GM12872 (cell line): ENCODE measurements at regions not wholly inside any gene's neighbourhood (a gene's known extent, or its start where the extent isn't known, plus 50 kb on each side); places are given as distances from the start of the nearest gene placed in this dataset.

Source experiments
- TF ChIP-seq, protein P1 (sequence below): IDR thresholded peaks from 3 replicates; pipeline ENCODE4 v1.5.1; 2011; ENCODE audit warnings: low read depth, mild to moderate bottlenecking, low read length, moderate library complexity; ENCODE audit not compliant: insufficient read depth

GRCh38 chr10:2938869-2939268, 128.5 kb upstream of the PFKP start:
- TF ChIP-seq, protein P1, sequence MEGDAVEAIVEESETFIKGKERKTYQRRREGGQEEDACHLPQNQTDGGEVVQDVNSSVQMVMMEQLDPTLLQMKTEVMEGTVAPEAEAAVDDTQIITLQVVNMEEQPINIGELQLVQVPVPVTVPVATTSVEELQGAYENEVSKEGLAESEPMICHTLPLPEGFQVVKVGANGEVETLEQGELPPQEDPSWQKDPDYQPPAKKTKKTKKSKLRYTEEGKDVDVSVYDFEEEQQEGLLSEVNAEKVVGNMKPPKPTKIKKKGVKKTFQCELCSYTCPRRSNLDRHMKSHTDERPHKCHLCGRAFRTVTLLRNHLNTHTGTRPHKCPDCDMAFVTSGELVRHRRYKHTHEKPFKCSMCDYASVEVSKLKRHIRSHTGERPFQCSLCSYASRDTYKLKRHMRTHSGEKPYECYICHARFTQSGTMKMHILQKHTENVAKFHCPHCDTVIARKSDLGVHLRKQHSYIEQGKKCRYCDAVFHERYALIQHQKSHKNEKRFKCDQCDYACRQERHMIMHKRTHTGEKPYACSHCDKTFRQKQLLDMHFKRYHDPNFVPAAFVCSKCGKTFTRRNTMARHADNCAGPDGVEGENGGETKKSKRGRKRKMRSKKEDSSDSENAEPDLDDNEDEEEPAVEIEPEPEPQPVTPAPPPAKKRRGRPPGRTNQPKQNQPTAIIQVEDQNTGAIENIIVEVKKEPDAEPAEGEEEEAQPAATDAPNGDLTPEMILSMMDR, result 0 out of 3 replicates have a peak, but pooled peaks have one; percentile 3

DNA sequence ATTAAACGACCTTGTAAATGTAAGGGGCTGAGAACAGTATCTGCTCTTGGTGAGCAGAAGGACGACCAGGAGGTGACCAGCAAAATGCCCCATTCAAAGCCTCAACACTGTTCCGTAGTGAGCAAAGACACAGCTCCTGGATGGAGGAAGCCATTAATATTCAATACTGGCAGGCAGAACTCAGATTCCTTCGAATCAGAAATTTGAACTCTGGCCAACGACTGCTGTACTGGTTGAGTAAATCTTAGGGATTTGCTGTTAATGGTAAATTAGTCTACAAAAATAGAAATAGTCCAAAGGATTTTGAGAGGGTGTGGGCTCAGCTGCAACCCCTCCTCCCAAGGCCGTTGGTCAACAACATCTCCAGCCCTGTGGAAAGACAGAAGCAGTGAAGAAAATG, 130.5 kb upstream of the PFKP start:
- TF ChIP-seq, protein P1, result no peak

- TF ChIP-seq, protein P1, result no peak
These were observed 131.5 kb upstream of the PFKP start for GRCh38 chr10:2935647-2936386.

DNA sequence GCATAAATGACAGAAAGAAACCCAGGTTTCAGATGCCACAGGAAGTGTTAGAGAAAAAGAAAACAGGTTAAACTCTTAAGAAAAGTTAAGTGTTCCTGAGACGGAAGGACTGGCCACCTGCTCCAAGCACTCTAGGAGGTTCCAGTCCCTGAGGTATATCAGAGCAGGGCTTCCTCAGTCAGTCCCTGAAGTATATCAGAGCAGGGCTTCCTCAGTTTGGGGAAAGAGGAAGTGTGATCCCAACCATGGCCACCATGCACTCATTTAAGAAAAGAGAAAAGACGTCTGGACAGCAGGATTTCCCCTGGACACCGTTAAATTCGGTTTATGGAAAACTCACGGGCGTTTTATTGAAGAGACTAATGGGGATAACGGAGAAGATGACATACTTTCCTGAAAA, 133.4 kb upstream of the PFKP start:
- TF ChIP-seq, protein P1, result no peak

GRCh38 chr10:2933519-2933918, 133.8 kb upstream of the PFKP start:
- TF ChIP-seq, protein P1, result no peak

DNA sequence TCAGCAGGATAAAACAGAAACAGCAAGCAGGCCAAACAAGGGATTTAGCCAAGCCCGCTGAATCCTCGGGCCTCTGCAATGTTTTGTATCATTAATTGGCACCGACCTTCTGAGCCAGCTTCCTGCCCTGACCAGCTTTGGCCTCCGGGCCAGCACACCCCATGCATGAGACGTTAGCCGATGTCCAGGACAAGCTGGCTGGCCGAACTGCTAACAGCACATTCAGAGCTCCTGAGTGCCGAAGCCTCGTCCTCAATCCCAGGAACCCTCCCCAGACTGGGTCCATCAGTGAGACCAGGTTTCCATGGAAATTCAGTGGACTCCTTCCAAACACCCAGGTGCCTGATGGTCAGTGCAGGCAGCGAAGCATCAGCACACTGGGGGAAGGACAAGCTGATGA, 134.3 kb upstream of the PFKP start:
- TF ChIP-seq, protein P1, result no peak

DNA sequence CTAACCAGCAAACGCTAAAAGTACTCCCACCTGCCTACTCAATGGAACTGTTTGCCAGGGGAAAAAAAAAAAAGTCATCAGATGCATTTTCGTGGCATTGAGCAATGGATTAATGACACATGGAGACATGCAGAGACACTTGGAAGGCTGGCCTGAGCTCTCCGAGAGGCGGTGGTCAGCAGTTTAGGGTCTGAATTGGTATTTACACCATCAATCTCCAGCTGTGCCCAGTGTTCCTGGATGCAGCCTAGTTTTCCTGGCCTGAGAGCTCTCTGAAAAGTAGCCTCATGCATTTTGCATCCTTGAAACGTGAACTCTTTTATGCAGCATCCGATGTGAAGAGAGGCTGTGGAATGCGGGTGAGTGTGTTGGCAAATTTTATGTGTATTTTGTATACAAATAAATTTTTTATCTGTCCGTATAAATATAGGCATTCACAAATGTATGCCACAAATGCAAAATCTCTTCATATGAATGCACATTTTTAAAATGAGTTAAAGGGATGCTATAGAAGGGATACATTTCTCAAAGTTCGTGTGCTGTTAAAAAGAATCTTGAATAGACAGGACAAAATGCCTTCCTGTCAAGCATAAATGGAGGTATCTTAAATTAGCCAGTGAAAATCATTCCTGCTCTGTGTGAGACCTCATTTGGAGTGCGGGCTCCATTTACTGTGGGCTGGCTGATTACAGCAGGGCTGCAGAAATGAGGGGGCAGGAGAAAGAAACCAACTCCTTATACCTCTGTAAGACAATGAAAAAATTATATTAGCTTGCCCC, 137.7 kb upstream of the PFKP start:
- TF ChIP-seq, protein P1, result no peak
